HFFc6 (cell line): ENCODE measurements at regions not wholly inside any gene's neighbourhood (a gene's known extent, or its start where the extent isn't known, plus 50 kb on each side); places are given as distances from the start of the nearest gene placed in this dataset.

Experiments
- DNase-seq: peaks from one replicate; pipeline ENCODE4 v3.0.0-alpha.2; 2018
- H3K27ac Mint-ChIP-seq: 2 replicates; pipeline ENCODE4 v1.8.0; 2020; ENCODE audit warnings: mild to moderate bottlenecking, mixed read lengths
- H3K27me3 Mint-ChIP-seq: 2 replicates; pipeline ENCODE4 v1.8.0; 2021; ENCODE audit warnings: mild to moderate bottlenecking, moderate library complexity, mixed read lengths; ENCODE audit not compliant: insufficient read depth
- H3K36me3 Mint-ChIP-seq: 2 replicates; pipeline ENCODE4 v1.8.0; 2021; ENCODE audit warnings: low read depth, mixed read lengths
- H3K4me1 Mint-ChIP-seq: 2 replicates; pipeline ENCODE4 v1.8.0; 2020; ENCODE audit warnings: low read depth, mixed read lengths
- H3K4me3 Mint-ChIP-seq: 2 replicates; pipeline ENCODE4 v1.8.0; 2020; ENCODE audit warnings: mild to moderate bottlenecking, moderate library complexity, mixed read lengths
- H3K9me3 Mint-ChIP-seq: 2 replicates; pipeline ENCODE4 v1.8.0; 2020; ENCODE audit warnings: mild to moderate bottlenecking, mixed read lengths
- CTCF ChIP-seq: fragments of 200-600 bp; sonication (generic); IDR thresholded peaks from 2 replicates; pipeline ENCODE4 v1.5.0; 2021; ENCODE audit warnings: antibody characterized with exemption, mild to moderate bottlenecking

- Mint-ChIP-seq H3K9me3 (no peaks in the 10 kb centered on the region), H3K27ac (peak overlapping the region; percentile 94), H3K36me3 (no peaks in the 10 kb centered on the region), H3K27me3 (no peaks in the 10 kb centered on the region), H3K4me3 (peak overlapping the region; percentile 77), H3K4me1 (peaks cover 46% of the 10 kb centered on the region)
- 0 out of 2 replicates have a peak, but pooled peaks have one; percentile 7 for TF ChIP-seq CTCF
- no peak for DNase-seq
Observed at GRCh38 chr6:100176951-100177710, 183.1 kb upstream of the MCHR2 start.

GRCh38 chr6:100176311-100176950 is 182.4 kb upstream of the MCHR2 start:
- peak overlapping the region; percentile 94 for H3K27ac Mint-ChIP-seq
- TF ChIP-seq CTCF, result peak; percentile 81
- H3K27me3 Mint-ChIP-seq, result no peaks in the 10 kb centered on the region
- peak overlapping the region; percentile 77 for H3K4me3 Mint-ChIP-seq
- peak; percentile 72 for DNase-seq
- no peaks in the 10 kb centered on the region for H3K36me3 Mint-ChIP-seq
- H3K9me3 Mint-ChIP-seq, result no peaks in the 10 kb centered on the region
- peaks cover 51% of the 10 kb centered on the region for H3K4me1 Mint-ChIP-seq

DNA sequence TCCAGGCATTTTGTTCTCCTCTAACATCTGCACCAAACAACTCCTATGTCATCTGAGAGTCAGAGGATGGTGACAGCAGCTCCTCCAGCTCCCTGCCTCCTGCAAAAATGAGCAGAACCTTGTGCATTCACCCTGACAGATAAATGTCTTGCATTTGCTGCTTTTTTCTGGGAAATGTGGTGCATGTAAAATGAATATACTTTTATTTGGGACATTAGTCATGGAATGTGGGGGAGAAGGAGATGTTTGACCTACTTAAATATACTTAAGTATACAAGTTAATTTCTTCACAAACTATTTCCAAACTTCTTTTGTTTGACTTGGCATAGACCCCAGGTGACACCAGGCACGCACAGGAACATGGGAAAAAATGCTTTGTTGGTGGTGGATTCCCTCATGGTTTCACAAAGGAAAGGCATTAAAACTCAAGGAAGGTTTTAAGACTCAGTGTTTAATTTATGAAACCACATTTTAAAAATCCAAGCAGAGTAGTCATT is 181.8 kb upstream of the MCHR2 start:
- peak; percentile 91 for DNase-seq
- Mint-ChIP-seq H3K27me3 (no peaks in the 10 kb centered on the region), H3K36me3 (no peaks in the 10 kb centered on the region), H3K9me3 (no peaks in the 10 kb centered on the region), H3K4me1 (peaks cover 51% of the 10 kb centered on the region), H3K27ac (peak overlapping the region; percentile 94), H3K4me3 (peak overlapping the region; percentile 77)
- TF ChIP-seq CTCF, result no peak

- TF ChIP-seq CTCF, result no peak
- H3K4me1 Mint-ChIP-seq, result peaks cover 42% of the 10 kb centered on the region
- no peak for DNase-seq
- H3K27me3 Mint-ChIP-seq, result no peaks in the 10 kb centered on the region
- no peaks in the 10 kb centered on the region for H3K9me3 Mint-ChIP-seq
- no peak overlapping the region for H3K27ac Mint-ChIP-seq
- H3K36me3 Mint-ChIP-seq, result no peaks in the 10 kb centered on the region
- H3K4me3 Mint-ChIP-seq, result no peak overlapping the region
Observed at GRCh38 chr6:100173211-100173610, 179.2 kb upstream of the MCHR2 start.

DNA sequence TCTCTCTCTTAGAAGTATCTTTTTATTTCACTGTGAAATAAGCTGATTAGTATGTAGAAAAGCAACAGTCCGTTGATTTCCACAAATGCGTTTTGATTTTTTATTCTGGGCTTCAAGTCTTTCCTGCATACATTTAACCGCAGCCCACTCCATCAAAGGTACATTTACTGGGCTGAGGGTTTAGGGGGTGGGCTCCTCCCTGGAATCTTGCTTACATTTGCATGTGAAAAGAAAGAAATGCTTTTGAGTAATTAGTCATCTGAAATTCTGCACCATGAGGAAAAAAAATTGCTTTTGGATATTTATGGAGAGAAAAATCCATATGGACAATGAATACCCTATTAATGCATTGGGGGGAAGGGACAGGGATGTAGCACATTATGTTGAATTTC is 178.3 kb upstream of the MCHR2 start:
- no peaks in the 10 kb centered on the region for H3K9me3 Mint-ChIP-seq
- no peak for DNase-seq
- no peaks in the 10 kb centered on the region for H3K36me3 Mint-ChIP-seq
- no peak overlapping the region for H3K27ac Mint-ChIP-seq
- TF ChIP-seq CTCF, result no peak
- no peak overlapping the region for H3K4me3 Mint-ChIP-seq
- no peaks in the 10 kb centered on the region for H3K27me3 Mint-ChIP-seq
- H3K4me1 Mint-ChIP-seq, result peaks cover 34% of the 10 kb centered on the region
